Stimulated activated CD4-positive, alpha-beta T cell treated with anti-CD3 and anti-CD28 coated beads, Interleukin-15, amount 100 ng/mL, for 48 hours (primary cell): ENCODE measurements at regions not wholly inside any gene's neighbourhood (a gene's known extent, or its start where the extent isn't known, plus 50 kb on each side); places are given as distances from the start of the nearest gene placed in this dataset.

Experiments used
- DNase-seq, 2 donors: peaks; one replicate each; pipeline ENCODE4 v3.0.0-alpha.2; 2020; ENCODE audit warnings: low read depth in 2 of 2

DNA sequence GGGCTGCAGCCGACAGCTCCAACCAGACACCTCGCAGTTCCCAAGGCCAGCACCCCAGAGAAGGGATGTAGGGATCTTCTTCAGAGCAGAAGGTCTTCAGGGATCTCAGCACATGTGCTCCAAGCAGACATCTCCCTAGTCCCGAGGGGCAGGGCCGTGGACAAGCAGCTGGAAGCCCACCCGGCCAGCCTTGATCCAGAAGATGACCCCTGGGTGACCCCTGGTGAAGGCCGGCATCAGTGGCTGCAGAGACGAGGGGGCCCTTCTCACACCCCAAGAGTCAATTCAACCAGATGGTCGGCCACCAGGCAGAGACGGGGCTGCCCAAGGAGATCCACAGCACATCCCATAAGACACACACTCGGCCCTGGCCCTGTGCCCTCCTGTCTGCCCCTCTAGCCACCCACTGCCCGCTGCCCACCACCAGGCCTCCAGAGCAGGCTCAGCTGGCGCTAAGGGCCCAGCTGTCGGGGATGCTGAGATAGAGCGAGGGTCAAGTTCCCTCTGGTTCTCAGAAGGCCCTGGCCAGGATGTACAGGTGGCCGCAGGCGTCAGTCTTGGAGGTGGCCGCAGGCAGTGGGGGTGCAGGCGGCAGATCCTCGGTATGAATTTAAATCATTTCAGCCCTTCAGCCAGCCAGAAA is 168.3 kb downstream of the BRD1 start:
- no peak for DNase-seq

DNA sequence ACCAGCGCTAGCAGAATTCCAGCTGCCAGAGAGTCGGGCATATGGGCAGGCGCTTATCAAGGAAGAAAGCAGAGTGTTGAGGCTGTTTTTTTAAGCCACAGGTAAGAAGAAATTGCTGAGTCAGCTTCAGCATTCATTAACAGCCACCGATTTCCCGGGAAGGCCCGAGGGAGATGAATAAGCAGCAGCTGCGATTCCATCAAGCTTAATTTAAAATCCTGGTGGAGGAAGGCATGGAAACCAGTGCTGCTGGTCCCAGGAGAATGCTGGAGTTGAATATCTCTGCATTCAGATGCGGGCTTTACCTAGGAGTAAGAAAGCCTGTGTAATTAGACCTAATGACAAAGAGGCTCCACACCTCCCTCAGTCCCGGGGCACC is 168.8 kb downstream of the BRD1 start:
- no peak for DNase-seq

DNA sequence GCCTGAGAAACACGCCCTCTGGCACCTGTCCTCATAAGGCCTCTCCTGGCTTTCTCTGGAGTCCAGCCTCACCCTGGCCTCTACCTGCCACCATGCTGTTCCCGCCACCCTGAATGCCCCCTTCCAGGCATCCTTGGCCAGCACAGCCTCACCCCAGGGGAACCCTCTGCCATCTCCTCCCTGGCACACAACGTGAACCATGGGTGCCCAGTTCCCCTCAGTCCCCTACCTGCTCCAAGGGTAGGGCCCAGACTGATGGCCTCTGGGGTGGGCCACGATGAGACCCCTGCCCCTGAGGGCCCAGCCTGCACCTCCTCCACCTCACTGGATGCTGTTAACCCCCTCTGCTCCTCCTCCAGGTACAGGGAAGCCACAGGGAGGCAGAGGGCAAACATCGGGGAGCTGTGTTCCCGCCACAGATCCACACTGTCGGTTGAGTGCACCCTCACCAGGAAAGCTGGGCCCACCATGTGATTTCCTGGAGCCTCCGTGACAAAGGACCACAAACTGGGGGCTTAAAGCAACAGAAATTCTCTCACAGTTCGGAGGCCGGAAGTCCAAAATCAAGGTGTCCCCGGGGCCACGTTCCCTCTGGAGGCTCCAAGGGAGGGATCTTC is 169.6 kb downstream of the BRD1 start:
- no peak for DNase-seq

DNA sequence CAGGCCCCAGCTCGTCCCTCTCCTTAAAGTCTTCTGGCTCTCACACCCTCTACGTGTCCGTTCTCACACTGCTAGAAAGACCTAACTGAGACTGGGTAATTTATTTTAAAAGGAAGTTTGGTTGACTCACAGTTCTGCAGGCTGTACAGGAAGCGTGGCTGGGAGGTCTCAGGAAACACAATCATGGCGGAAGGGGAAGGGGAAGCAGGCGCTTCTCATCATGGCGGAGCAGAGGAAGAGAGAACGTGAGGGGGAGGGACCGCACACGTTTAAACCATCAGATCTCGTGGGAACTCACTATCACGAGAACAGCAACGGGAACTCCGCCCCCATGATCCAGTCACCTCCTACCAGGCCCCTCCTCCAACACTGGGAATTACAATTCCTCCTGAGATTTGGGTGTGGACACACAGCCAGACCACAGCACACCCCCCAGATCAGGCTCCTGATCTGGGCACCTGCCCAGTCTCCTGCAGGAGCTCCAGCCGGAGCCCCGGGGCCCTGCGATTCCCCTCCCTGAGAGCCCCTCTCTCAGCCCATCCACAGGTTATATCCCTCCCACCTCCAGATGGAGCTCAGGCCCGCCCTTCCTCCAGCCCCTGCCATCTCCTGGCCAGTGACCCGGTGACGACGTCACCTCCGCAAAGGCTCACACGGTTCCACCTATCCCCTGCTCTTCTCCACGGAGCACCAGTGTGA is 170.2 kb downstream of the BRD1 start:
- peak; percentile 58 to 80 for DNase-seq

DNA sequence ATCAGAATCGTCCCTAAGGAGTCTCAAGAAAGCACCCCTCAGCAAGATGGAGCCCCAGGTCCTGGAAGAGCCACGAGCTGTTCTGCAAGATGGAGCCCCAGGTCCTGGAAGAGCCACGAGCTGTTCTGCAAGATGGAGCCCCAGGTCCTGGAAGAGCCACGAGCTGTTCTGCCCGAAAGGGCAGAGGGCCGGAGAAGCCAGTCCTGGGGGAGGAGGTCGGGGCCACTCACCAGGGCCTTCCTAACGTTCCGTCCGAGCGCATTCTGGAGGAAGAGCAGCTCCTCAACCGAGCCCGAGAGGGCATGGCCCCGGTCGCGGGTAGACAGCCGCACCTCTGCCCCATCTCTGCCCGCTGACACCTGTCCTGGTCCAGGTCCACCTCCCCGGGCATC is 170.8 kb downstream of the BRD1 start:
- DNase-seq, result peak in 1 of 2 donors; percentile 17

DNA sequence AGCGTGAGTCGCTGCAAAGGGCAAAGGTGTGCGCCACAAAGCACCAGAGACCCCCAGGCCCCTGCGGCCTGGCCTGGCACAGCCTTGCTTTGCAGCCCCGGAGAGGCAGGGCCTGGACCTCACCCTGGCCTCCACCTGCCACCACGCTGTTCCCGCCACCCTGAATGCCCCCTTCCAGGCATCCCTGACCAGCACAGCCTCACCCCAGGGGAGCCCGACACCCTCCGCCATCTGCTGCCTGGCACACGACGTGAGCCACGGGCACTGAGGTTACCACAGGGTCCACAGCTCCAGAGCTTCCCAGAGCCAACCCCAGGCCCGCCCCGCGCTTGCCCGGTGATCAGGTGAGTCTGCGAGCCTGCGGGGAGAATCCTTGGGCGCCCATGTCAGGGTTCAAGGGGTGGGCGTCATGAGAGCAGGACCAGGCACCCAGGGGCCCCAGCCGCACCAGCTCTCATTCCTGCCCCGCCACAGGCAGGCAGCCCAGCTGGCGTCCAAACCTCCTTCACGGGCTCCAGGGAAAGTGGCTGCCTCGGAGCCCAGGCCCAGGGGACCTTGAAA is 171.3 kb downstream of the BRD1 start:
- DNase-seq, result no peak

DNA sequence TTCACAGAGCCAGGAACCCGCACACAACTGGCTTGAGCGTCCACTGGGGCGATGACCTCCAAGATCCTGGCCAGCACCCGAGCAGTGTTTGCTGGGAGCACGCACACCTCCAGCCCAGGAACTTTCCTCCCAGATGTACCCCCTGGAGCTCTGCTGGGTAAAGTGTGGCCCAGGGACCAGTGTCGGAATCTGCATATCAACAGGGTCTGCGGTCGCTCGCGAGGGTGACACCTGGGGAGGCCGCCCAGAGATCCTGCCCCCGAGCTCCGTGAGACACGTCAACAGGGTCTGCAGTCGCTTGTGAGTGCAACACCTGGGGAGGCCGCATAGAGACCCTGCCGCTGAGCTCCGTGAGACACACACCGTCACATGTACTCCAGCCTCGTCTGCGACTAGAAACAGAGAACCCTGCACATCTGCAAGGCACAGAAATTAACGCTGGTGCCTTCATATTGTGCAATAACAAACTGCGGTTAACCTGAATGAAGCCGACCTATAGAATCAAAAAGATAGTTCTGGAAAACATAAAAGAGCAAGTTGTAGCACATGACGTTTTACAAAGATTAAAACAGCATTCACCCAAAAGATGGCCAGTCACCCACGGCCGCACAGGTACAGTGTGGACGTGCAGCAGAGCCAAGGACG is 172.4 kb downstream of the BRD1 start:
- DNase-seq, result no peak

DNA sequence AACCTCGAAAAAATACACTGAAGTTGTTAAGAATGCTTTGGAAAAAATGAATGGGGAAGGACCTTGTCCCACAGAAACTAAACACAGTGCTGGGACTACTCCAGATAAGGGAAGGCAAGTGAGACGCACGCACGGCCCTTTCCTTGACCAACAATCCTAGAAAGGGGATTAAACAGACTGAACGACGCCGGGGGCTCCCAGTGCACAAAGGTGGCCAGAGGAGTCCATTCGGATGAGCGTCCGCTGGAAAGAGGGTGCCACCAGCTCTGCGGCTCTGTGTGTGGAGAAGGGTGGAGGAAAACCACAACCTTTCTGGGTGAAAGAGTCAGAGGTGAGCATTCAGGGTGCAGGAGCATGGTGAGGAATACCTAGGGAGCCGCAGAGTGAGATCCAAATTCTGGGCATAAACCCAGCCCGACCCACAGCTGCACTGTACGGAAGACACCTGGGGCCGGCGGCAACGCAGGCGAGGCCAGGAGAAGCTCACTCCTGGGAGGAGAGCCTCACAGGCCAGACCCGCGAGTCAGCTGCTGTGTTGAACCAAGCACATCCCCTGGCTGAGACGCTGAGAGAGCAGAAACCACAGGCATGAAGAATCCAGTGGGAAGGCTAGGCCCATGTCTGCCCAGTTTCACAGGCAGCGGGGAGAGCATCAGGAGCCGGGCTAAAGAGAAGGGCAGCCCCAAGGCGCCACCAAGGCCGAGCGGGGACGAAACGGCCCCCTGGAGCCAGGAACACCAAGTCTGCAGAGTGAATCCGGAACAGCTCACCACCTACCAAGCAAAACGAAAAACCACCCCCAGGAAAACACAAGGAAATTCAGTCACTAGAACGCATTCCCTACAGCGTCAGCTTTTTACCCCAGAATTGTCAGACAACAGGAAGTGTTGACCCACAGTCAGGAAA is 177.1 kb downstream of the BRD1 start:
- no peak for DNase-seq

DNA sequence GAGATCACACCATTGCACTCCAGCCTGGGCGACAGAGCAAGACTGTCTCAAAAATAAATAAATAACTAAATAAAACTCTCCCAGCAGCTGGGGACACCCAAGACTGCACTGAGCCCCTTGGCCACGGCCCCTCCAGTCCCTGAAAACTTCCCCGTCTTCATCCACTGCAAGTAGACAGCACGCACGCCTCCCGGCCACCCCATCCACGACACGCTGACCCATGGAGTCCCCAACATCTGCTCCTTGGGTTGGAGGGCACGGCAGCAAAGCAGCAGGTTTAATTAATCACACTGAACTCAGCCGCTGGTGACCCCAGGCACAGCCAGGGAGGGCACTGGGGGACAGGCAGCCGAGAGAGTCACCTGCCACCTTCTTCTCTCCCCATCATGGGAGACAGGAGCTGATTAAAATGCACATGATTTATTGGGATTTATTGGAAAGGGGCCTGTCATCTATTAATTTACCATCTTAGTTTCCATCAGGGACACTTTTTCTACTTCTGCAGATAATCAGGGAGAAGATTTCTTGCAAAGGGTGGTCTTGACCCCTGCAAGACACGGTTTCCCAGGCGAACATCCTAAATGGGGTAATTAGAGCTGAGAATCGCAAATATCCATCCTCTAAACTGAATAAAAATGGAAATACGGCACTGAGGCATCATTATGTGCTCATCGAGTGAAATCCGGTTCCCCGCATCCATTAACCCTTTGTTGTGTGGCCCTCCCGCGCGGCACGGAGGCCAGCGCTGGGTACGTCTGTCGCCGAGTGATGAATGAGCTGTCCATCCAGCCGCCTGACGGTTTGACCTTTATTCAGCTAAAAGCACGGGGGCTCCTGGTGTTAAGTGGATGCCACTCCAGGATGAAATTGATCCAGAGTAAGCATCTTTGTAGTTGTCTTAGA is 178.3 kb downstream of the BRD1 start:
- DNase-seq, result no peak

DNA sequence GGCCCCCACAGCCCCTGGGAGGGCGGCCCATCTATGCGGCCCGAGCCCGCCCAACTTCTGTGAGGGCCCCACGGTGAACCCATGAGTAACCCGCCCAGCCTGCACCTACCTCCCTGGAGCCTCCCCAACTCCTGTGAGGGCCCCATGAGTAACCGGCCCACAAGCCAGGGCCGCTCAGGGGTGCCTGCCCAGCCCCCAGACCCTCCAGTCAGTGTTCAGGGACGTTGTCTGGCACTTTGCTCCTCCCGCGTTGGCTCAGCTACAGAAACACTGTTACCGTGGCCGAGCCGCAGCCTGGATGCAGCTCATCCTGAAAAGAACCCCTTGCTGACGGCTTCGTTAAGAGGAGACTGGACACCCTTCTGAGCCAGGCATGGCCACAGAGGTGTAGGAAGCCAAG is 179.6 kb downstream of the BRD1 start:
- no peak for DNase-seq

DNA sequence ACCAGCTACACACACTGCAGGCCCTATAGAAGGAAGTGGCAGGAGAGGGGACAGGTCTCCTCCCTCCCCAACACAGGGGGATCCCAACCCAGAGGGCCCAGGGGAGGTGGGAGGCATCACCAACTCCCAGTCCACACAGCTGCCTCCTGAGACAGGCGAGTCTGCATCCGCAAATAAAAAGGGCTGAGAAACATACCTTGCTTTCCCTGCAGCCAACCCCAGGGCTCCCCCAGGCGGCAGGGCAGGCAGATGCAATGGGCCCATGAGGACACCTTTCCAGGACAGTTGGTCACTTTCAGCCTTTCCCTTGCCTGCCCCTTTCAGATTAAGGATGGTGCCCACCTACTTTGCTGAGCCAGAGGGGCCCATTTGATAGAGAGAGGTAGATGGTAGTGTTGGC is 180.0 kb downstream of the BRD1 start:
- no peak for DNase-seq

DNA sequence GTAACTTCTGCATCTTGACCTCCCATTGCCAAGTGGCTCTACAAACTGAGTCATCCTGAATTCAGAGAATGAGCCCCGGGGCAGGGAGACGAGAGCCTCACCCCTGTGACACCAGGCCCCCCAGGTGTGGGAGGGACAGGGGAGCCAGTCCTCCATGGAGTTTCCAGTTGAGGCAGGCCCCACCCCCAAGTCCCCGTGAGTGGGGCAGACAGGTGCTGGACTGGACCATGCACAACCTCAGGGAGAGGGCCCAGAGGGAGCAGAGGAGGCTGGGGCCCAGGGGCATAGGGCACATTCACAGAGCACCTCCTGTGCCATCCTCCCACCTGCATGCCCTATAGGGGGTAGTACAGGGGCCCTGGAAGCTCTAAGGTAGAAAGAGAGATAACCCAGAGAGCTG is 180.8 kb downstream of the BRD1 start:
- no peak for DNase-seq

DNA sequence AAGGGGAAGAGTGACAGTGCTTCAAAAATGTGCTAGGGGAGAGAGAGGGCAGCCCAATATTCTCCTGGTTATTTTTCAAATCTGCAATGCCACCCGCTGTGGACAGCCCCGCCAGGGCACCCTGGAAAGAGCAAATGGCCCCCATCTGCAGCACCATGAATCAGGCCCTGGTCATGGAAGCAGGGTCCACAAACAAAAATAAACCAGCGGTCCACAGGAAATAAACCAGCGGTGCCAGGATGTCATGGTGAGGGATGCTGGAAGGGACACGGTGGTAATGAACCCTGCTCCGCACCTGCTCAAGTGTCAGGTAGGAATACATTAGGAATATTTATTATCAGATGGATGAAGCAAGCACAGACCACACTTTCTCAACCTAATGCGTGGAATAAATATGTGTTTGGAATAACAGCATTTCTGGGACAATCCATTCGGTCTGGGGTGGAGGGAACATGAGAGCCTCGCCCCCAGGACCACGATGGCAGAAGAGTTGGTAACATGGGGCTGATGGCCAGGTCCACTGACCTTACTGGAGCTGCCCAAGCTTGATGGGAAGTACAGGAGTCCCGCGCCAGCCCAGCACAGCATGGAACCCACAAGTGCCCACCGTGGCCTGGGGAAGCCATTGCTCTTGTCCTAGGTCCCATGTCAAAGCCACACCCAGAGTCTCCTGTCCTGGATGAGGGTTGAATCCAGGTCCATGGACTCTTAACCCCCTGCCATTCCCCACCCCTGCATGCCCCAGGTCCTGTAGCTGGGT is 181.7 kb downstream of the BRD1 start:
- DNase-seq, result no peak

DNA sequence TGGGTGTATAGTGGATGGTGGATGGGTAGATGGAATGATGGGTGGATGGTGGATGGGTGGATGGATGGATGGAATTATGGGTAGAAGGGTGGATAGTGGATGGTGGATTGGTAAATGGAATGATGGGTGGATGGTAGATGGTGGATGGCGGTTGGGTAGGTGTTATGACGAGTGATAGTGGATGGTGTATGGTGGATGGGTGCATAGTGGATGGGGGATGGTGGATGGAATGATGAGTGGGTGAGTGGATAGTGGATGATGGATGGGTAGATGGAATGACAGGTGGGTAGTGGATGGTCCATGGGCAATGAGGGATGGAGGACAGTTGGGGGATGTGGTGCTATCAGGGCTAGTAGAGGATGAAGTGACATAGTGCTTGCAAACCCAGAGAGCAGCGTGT is 182.4 kb downstream of the BRD1 start:
- DNase-seq, result no peak

DNA sequence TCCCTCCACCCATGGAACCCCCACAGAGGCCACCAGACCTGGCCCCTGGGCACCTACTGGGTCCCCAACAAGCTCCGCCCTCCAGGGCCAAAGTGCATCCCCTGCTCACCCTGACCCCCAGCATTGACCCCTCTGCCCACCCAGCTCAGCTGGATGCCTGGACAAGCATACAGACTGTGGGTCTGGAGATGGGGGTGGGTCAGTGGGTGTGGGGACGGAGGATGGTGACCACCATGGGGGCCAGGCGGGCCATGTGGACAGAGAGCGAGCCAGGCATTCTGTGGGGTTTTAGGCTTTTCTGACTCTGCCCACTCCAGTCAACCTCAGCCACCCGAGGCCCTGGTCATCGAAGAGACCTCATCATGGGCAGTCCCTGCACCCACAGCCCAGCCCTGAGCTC is 183.7 kb downstream of the BRD1 start:
- no peak for DNase-seq

DNA sequence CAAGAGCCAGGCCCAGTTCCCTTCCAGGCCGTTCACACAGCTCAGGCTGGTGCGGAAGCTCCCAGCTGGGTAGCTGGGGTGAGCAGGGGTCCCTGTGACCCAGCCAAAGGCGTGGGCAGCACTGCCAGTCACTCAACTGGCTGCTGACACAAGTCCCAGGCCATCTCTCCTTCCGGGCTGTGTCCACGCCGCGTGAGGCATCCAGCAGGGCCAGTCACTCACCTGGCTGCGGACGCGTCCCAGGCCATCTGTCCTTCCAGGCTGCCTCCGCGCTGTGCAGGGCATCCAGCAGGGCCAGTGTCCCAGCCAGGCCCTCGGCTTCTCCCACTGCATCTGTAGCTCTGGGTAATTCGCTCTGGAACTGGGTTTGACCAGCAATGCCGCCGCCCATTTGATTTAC is 184.2 kb downstream of the BRD1 start:
- DNase-seq, result no peak

DNA sequence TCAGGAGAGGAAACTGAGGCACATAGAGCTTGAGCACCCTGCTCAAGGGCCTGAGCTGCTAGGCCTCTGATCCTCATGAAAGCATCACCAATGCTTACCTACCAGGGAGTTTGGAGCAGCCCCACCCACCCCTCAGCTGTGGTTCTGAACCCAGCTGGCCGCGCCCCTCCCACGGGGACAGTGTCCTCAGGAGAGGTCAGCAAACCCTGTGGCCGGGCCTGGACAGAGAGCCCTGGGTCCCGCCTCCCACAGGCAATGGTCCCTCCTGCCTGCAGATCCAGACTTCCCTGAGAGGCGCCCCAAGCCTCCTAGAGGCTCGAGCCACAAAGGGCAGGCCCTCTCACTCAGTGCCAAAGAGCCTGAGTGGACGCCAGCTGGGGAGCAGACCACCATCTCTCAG is 184.9 kb downstream of the BRD1 start:
- no peak for DNase-seq

DNA sequence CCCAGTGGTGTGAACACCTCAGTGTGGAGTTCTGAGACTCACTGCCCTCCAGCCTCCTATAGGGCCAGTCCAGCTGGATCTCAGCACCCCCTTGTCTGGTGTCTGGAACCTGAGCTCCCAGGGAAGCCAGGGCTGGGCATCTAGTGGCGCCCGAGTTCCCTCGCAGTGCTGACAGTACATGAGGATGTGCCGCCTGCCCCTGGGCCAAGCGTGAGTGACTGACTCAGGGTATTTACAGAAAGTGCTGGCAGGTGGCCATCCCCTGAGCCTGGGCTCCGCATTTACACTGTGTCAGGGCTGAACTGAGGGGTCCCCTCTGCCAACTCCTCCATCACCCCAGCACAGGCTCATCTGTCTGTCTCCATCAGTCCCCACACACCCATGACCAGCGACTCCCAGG is 185.3 kb downstream of the BRD1 start:
- DNase-seq, result no peak

DNA sequence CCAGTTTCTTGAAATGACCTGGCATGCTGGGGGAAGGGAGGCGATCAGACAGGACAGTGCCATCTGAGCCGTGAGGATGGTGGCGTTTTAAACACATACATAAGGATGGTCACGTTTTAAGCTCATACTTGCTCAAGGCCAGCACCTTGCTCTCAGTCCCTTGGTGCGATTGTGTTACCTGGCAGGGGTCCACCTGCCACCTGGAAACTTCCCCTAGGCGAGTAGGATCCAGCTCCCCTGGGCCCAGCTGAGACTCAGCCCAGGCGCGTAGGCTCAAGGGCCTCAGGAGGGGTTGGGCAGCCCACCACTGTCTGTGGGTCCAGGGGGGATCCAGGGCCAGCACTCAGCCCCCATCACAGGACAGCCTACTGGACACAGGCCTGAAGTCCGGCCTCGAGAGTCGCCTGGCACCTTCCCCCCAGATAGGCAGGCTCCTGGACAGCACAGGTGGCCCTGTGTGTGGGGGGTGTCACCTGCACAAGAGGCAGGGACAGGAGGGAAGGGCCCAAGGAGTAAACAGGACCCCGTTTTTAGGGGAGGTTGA is 185.8 kb downstream of the BRD1 start:
- DNase-seq, result no peak
